ENCODE measurements at regions not wholly inside any gene's neighbourhood (a gene's known extent, or its start where the extent isn't known, plus 50 kb on each side); places are given as distances from the start of the nearest gene placed in this dataset.

GRCh38 chr14:98808494-98809407 is 463.2 kb downstream of the BCL11B start:
- Histone ChIP-seq H3K27me3 (no peaks in the 10 kb centered on the region), H3K27ac (no peak overlapping the region), H3K9ac (no peak overlapping the region), H4K20me1 (no peaks in the 10 kb centered on the region), H3K9me3 (no peaks in the 10 kb centered on the region), H3K4me3 (no peak overlapping the region), H3K4me1 (no peaks in the 10 kb centered on the region), H3K4me2 (no peak overlapping the region), H3K36me3 (no peaks in the 10 kb centered on the region)
- no peak for TF ChIP-seq Cebpa-rat (IDR thresholded peaks at IDR 0.05)

GRCh38 chr14:98816195-98816594 is 455.8 kb downstream of the BCL11B start:
- H3K9me3 ChIP-seq = no peaks in the 10 kb centered on the region
- H3K27me3 ChIP-seq = no peaks in the 10 kb centered on the region
- no peak overlapping the region for H3K9ac ChIP-seq
- H4K20me1 ChIP-seq = no peaks in the 10 kb centered on the region
- TF ChIP-seq Cebpa-rat (IDR thresholded peaks at IDR 0.05) = no peak
- peaks cover 10% of the 10 kb centered on the region; the same call in 1 of the 2 replicates for H3K4me1 ChIP-seq
- no peak overlapping the region for H3K4me2 ChIP-seq
- no peaks in the 10 kb centered on the region for H3K36me3 ChIP-seq
- no peak overlapping the region for H3K27ac ChIP-seq
- H3K4me3 ChIP-seq = no peak overlapping the region

- no peaks in the 10 kb centered on the region for H3K27me3 ChIP-seq
- H3K27ac ChIP-seq = no peak overlapping the region
- H3K9ac ChIP-seq = no peak overlapping the region
- TF ChIP-seq Cebpa-rat (IDR thresholded peaks at IDR 0.05) = no peak
- peaks cover 10% of the 10 kb centered on the region; the same call in 1 of the 2 replicates for H3K4me1 ChIP-seq
- H4K20me1 ChIP-seq = no peaks in the 10 kb centered on the region
- no peak overlapping the region for H3K4me3 ChIP-seq
- H3K36me3 ChIP-seq = no peaks in the 10 kb centered on the region
- no peaks in the 10 kb centered on the region for H3K9me3 ChIP-seq
- no peak overlapping the region for H3K4me2 ChIP-seq
Observed at GRCh38 chr14:98816720-98817119, 455.3 kb downstream of the BCL11B start.

GRCh38 chr14:98819132-98819866 is 452.7 kb downstream of the BCL11B start:
- H3K4me2 ChIP-seq = no peak overlapping the region
- H4K20me1 ChIP-seq = no peaks in the 10 kb centered on the region
- no peaks in the 10 kb centered on the region for H3K9me3 ChIP-seq
- H3K9ac ChIP-seq = no peak overlapping the region
- no peak overlapping the region for H3K27ac ChIP-seq
- H3K36me3 ChIP-seq = no peaks in the 10 kb centered on the region
- TF ChIP-seq Cebpa-rat (IDR thresholded peaks at IDR 0.05) = no peak
- no peaks in the 10 kb centered on the region for H3K27me3 ChIP-seq
- H3K4me1 ChIP-seq = peaks cover 10% of the 10 kb centered on the region; the same call in 1 of the 2 replicates
- no peak overlapping the region for H3K4me3 ChIP-seq

DNA sequence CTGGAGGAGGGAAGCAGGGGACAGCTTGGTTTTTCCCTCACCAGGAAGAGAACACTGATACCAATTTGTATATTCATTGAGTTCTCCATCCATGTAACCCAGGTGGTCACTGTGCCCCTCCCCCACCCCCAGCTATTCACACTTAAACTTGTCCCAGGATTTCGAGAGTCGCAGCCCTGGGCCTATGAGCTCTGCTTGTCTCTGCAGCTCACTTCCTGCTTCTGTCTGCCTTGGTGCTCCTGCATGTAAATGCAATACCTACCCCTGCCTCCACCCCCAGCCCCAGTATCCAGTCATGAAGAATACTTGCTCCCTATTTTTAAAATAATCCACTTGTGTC is 452.2 kb downstream of the BCL11B start:
- Histone ChIP-seq H3K4me2 (no peak overlapping the region), H3K27me3 (no peaks in the 10 kb centered on the region), H3K9me3 (no peaks in the 10 kb centered on the region), H3K4me1 (peaks cover 10% of the 10 kb centered on the region; the same call in 1 of the 2 replicates), H3K27ac (no peak overlapping the region), H4K20me1 (no peaks in the 10 kb centered on the region), H3K36me3 (no peaks in the 10 kb centered on the region), H3K9ac (no peak overlapping the region), H3K4me3 (no peak overlapping the region)
- TF ChIP-seq Cebpa-rat (IDR thresholded peaks at IDR 0.05) = no peak

GRCh38 chr14:98822917-98823316 is 449.1 kb downstream of the BCL11B start:
- no peak overlapping the region for H3K4me3 ChIP-seq
- no peaks in the 10 kb centered on the region for H3K9me3 ChIP-seq
- H3K36me3 ChIP-seq = no peaks in the 10 kb centered on the region
- H3K4me1 ChIP-seq = peaks cover 17% of the 10 kb centered on the region; the same call in 1 of the 2 replicates
- no peaks in the 10 kb centered on the region for H3K27me3 ChIP-seq
- H3K27ac ChIP-seq = no peak overlapping the region
- no peak overlapping the region for H3K4me2 ChIP-seq
- no peaks in the 10 kb centered on the region for H4K20me1 ChIP-seq
- no peak for TF ChIP-seq Cebpa-rat (IDR thresholded peaks at IDR 0.05)
- no peak overlapping the region for H3K9ac ChIP-seq

DNA sequence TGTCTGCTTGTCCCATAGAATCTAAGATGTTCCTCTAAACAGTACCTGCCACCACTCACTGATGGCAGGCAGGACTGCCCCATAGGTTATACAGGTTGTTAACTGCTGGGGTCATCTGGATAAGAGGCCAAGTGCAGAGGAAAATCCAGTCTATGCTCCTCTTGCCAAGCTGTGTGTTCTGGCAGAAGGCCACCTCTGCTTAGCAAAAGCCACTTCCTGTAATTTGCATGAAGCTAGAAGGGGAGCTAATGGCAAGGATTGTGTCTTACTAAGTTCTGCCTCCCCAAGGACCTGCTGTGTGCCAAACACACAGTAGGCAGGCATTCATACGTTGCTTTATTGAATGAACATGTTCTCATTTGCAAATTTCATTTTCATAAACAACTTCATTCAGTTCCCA is 445.4 kb downstream of the BCL11B start:
- Histone ChIP-seq H3K4me1 (peaks cover 7% of the 10 kb centered on the region; the same call in 1 of the 2 replicates), H3K27me3 (no peaks in the 10 kb centered on the region), H3K4me3 (no peak overlapping the region), H3K4me2 (peak overlapping the region; percentile 25; the same call in 1 of the 2 replicates), H4K20me1 (no peaks in the 10 kb centered on the region), H3K9ac (no peak overlapping the region), H3K27ac (no peak overlapping the region), H3K36me3 (no peaks in the 10 kb centered on the region), H3K9me3 (no peaks in the 10 kb centered on the region)
- no peak for TF ChIP-seq Cebpa-rat (IDR thresholded peaks at IDR 0.05)

- Histone ChIP-seq H3K27ac (no peak overlapping the region), H4K20me1 (no peaks in the 10 kb centered on the region), H3K9me3 (peaks cover 7% of the 10 kb centered on the region; the same call in 1 of the 2 replicates), H3K27me3 (no peaks in the 10 kb centered on the region), H3K4me2 (no peak overlapping the region), H3K9ac (no peak overlapping the region), H3K4me1 (no peaks in the 10 kb centered on the region), H3K36me3 (no peaks in the 10 kb centered on the region), H3K4me3 (no peak overlapping the region)
- no peak for TF ChIP-seq Cebpa-rat (IDR thresholded peaks at IDR 0.05)
Observed at GRCh38 chr14:98834119-98834518, 437.9 kb downstream of the BCL11B start.

DNA sequence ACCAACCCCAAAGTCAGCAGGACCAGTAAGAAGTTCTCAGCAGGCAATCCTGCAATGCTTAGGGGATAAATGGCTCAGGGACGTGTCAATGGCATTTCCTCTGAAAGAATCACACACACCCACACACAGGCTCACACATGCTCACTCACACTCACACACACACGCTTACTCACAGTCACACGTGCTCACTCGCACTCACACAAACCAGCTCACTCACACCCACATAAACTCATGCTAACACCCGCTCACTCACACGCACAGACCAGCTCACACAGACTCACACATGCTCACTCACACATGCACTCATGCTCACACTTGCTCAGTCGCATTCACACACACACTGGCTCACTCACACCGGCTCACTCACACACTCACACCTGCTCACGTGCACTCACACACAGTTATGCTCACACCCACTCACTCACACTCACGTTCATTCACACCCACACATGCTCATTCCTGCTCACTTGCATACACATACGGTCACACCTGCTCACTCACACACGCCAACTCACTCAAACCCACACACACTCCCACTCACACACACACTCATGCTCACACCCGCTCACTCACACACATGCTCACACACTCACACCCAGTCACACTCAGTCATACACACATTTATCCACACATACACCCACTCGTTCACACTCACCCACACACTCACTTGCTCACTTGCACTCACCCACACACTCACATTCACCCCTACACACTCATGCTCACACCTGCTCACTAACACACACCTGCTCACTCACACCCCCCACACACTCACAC is 436.8 kb downstream of the BCL11B start:
- Histone ChIP-seq H3K4me3 (no peak overlapping the region), H3K9ac (no peak overlapping the region), H3K27me3 (no peaks in the 10 kb centered on the region), H4K20me1 (no peaks in the 10 kb centered on the region), H3K36me3 (no peaks in the 10 kb centered on the region), H3K27ac (no peak overlapping the region), H3K4me1 (no peaks in the 10 kb centered on the region), H3K9me3 (peaks cover 7% of the 10 kb centered on the region; the same call in 1 of the 2 replicates), H3K4me2 (no peak overlapping the region)
- no peak for TF ChIP-seq Cebpa-rat (IDR thresholded peaks at IDR 0.05)

All from BLaER1 (cell line).